Right atrium auricular region (tissue), 2 donors: ENCODE measurements at regions not wholly inside any gene's neighbourhood (a gene's known extent, or its start where the extent isn't known, plus 50 kb on each side); places are given as distances from the start of the nearest gene placed in this dataset.

ENCODE experiments used
- DNase-seq: peaks from one replicate; pipeline ENCODE4 v3.0.0-alpha.2; 2019; ENCODE audit warnings: low spot score
- H3K27ac ChIP-seq, 2 donors: fragments of 200-600 bp; sonication (generic); 1 replicate in 1 of 2; 2 replicates in 1 of 2; pipeline ENCODE4 v1.5.1; 2016 to 2019
- H3K27me3 ChIP-seq, 2 donors: fragments of 200-600 bp; sonication (generic); one replicate each; pipeline versions ENCODE4 v1.5.1 to v1.6.0; 2017 to 2019
- H3K36me3 ChIP-seq: fragments of 200-600 bp; sonication (generic); one replicate; pipeline ENCODE4 v1.5.1; 2016
- H3K4me1 ChIP-seq, 2 donors: fragments of 200-600 bp; sonication (generic); one replicate each; pipeline versions ENCODE4 v1.5.1 to v1.6.0; 2017 to 2019
- H3K4me3 ChIP-seq, 2 donors: fragments of 200-600 bp; sonication (generic); 1 replicate in 1 of 2; 2 replicates in 1 of 2; pipeline ENCODE4 v1.5.1; 2017 to 2019; ENCODE audit warnings: mild to moderate bottlenecking in 1 of 2, moderate library complexity in 1 of 2
- H3K9me3 ChIP-seq, 2 donors: fragments of 200-600 bp; sonication (generic); one replicate each; pipeline ENCODE4 v1.5.1; 2019
- CTCF ChIP-seq, 2 donors: fragments of 200-600 bp; sonication (generic); IDR thresholded peaks; one replicate each; pipeline ENCODE4 v1.5.1; 2019; ENCODE audit warnings: antibody characterized with exemption in 2 of 2

DNA sequence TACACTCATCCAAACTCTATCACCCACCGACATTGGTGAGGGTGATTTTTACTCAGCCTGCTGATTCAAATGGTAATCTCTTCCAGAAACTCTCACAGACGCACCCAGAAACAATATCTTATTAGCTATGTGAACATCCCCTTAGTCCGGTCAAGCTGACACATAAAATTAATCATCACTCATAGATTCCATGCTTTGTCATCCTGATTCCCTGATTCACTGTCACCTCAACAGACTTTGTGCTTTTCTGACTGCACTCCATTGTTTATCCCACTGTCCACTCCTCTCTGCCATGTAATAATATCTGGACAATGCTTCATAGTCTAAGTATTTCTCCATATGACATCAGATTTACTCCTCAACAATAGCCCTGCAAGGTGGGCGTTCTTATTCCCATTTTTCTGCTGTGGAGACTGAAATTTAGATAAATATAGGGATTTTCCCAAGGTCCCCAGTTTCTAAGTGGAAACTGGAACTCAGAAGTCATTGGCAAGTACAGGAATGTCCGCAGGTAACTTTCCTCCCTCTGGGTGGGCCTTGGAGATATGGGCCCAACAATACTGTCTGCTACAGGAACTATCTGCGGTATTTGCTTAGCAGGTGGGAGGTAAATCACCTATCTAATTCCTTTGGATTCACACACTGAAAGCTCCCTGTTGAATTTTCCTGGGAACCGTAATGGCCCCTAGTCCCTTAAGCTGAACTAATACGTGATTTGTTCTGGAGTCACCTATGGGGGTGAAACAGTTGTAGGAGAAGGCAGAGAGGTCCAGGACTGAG is 228.6 kb upstream of the BCOR start:
- Histone ChIP-seq H3K27me3 (no peaks in the 10 kb centered on the region), H3K4me1 (no peaks in the 10 kb centered on the region), H3K36me3 (no peaks in the 10 kb centered on the region), H3K9me3 (peaks cover 0 to under 1% of the 10 kb centered on the region in 2 donors), H3K27ac (no peak overlapping the region), H3K4me3 (no peak overlapping the region)
- DNase-seq, result no peak
- no peak for TF ChIP-seq CTCF (IDR thresholded peaks at IDR 0.05)

GRCh38 chrX:40325161-40325560 is 227.4 kb upstream of the BCOR start:
- no peak overlapping the region for H3K27ac ChIP-seq
- H3K4me3 ChIP-seq, result no peak overlapping the region
- H3K9me3 ChIP-seq, result peaks cover 0 to 12% of the 10 kb centered on the region in 2 donors
- no peak for DNase-seq
- H3K4me1 ChIP-seq, result no peaks in the 10 kb centered on the region
- no peak for TF ChIP-seq CTCF (IDR thresholded peaks at IDR 0.05)
- no peaks in the 10 kb centered on the region for H3K27me3 ChIP-seq
- H3K36me3 ChIP-seq, result no peaks in the 10 kb centered on the region

DNA sequence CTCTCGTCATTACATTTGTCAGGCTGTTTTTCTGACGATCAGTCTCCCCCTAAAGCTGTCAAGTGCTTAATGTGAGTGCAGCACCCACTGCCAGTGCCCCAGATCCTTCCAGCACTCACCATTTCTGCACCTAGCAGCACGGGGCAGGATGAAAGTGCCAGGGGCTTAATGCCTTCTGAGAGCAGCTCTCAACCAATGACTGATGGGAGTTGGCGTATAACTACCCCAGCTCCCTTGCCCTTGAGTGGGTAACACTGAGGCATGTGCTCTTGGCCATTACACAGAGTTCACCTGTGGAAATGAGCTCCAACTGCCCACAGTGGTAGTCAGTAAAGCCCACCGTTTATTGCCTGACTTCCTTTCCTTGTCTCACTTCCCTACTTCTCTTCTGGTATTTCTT is 226.2 kb upstream of the BCOR start:
- H3K27ac ChIP-seq, result no peak overlapping the region
- no peaks in the 10 kb centered on the region for H3K27me3 ChIP-seq
- H3K4me1 ChIP-seq, result no peaks in the 10 kb centered on the region
- no peak for TF ChIP-seq CTCF (IDR thresholded peaks at IDR 0.05)
- peaks cover 0 to 21% of the 10 kb centered on the region in 2 donors for H3K9me3 ChIP-seq
- H3K4me3 ChIP-seq, result no peak overlapping the region
- no peak for DNase-seq
- no peaks in the 10 kb centered on the region for H3K36me3 ChIP-seq

DNA sequence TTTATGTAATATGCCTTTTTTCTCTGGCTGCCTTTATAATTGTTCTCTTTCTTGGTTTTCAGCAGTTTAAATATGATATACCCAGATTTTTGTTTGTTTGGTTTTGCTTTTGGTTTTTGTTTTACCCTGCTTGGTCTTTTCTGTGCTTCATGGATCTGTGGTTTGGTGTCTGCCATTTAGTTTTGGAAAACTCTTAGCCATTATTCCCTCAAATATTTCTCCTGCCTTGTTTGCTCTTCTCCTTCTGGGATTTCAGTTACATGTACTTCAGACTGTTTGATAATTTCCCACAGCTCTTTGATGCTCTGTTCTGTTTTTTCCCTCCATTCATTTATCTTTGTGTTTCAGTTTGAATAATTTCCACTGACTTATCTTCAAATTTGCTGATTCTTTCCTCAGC is 223.1 kb upstream of the BCOR start:
- Histone ChIP-seq H3K4me3 (no peak overlapping the region), H3K9me3 (peaks cover 0 to 44% of the 10 kb centered on the region in 2 donors), H3K27me3 (no peaks in the 10 kb centered on the region), H3K27ac (no peak overlapping the region), H3K36me3 (no peaks in the 10 kb centered on the region), H3K4me1 (no peaks in the 10 kb centered on the region)
- no peak for DNase-seq
- no peak for TF ChIP-seq CTCF (IDR thresholded peaks at IDR 0.05)

- H3K9me3 ChIP-seq, result peaks cover 0 to 44% of the 10 kb centered on the region in 2 donors
- H3K27ac ChIP-seq, result no peak overlapping the region
- H3K27me3 ChIP-seq, result no peaks in the 10 kb centered on the region
- no peaks in the 10 kb centered on the region for H3K36me3 ChIP-seq
- TF ChIP-seq CTCF (IDR thresholded peaks at IDR 0.05), result no peak
- no peak for DNase-seq
- H3K4me3 ChIP-seq, result no peak overlapping the region
- no peaks in the 10 kb centered on the region for H3K4me1 ChIP-seq
These were observed 221.0 kb upstream of the BCOR start for GRCh38 chrX:40318801-40319200.

- Histone ChIP-seq H3K4me3 (no peak overlapping the region), H3K27me3 (no peaks in the 10 kb centered on the region), H3K4me1 (no peaks in the 10 kb centered on the region), H3K9me3 (peaks cover 0 to 44% of the 10 kb centered on the region in 2 donors), H3K36me3 (no peaks in the 10 kb centered on the region), H3K27ac (no peak overlapping the region)
- no peak for TF ChIP-seq CTCF (IDR thresholded peaks at IDR 0.05)
- no peak for DNase-seq
These were observed 220.3 kb upstream of the BCOR start for GRCh38 chrX:40318076-40318475.
